ENCODE measurements at regions not wholly inside any gene's neighbourhood (a gene's known extent, or its start where the extent isn't known, plus 50 kb on each side); places are given as distances from the start of the nearest gene placed in this dataset.

- no peak for ATAC-seq
- no peaks in the 10 kb centered on the region for H3K4me1 Mint-ChIP-seq
- DNase-seq (ENCODE audit: low spot score in 2 of 2), result no peak
- no peaks in the 10 kb centered on the region for H3K9me3 Mint-ChIP-seq
- H3K27ac Mint-ChIP-seq, result no peak overlapping the region
- H3K4me3 Mint-ChIP-seq, result no peak overlapping the region
- peaks cover 5% of the 10 kb centered on the region for H3K36me3 Mint-ChIP-seq
Observed at GRCh38 chr11:69359735-69360480, 66.0 kb downstream of the MYEOV start.

- DNase-seq (ENCODE audit: low spot score in 2 of 2) (no peak), ATAC-seq (no peak)
- H3K4me3 Mint-ChIP-seq, result no peak overlapping the region
- H3K9me3 Mint-ChIP-seq, result no peaks in the 10 kb centered on the region
- no peak overlapping the region for H3K27ac Mint-ChIP-seq
- no peaks in the 10 kb centered on the region for H3K4me1 Mint-ChIP-seq
- H3K36me3 Mint-ChIP-seq, result peaks cover 5% of the 10 kb centered on the region
Observed at GRCh38 chr11:69360606-69361005, 66.7 kb downstream of the MYEOV start.

- Mint-ChIP-seq H3K36me3 (peaks cover 5% of the 10 kb centered on the region), H3K4me1 (no peaks in the 10 kb centered on the region), H3K27ac (no peak overlapping the region), H3K9me3 (no peaks in the 10 kb centered on the region), H3K4me3 (no peak overlapping the region)
- DNase-seq (ENCODE audit: low spot score in 2 of 2) (no peak), ATAC-seq (no peak)
Observed at GRCh38 chr11:69361048-69361447, 67.1 kb downstream of the MYEOV start.

- Mint-ChIP-seq H3K36me3 (peaks cover 5% of the 10 kb centered on the region), H3K9me3 (no peaks in the 10 kb centered on the region), H3K4me3 (no peak overlapping the region), H3K27ac (no peak overlapping the region), H3K4me1 (no peaks in the 10 kb centered on the region)
- DNase-seq (ENCODE audit: low spot score in 2 of 2), result no peak
- ATAC-seq, result no peak
Observed at GRCh38 chr11:69361466-69361865, 67.5 kb downstream of the MYEOV start.

- peaks cover 5% of the 10 kb centered on the region for H3K36me3 Mint-ChIP-seq
- DNase-seq (ENCODE audit: low spot score in 2 of 2), result no peak
- H3K9me3 Mint-ChIP-seq, result no peaks in the 10 kb centered on the region
- no peak overlapping the region for H3K4me3 Mint-ChIP-seq
- ATAC-seq, result no peak
- H3K4me1 Mint-ChIP-seq, result no peaks in the 10 kb centered on the region
- H3K27ac Mint-ChIP-seq, result no peak overlapping the region
Observed at GRCh38 chr11:69362315-69362714, 68.4 kb downstream of the MYEOV start.

GRCh38 chr11:69364921-69365320, 71.0 kb downstream of the MYEOV start:
- Mint-ChIP-seq H3K9me3 (no peaks in the 10 kb centered on the region), H3K27ac (no peak overlapping the region), H3K36me3 (peaks cover 5% of the 10 kb centered on the region), H3K4me1 (no peaks in the 10 kb centered on the region), H3K4me3 (no peak overlapping the region)
- no peak for ATAC-seq
- DNase-seq (ENCODE audit: low spot score in 2 of 2), result no peak

- no peaks in the 10 kb centered on the region for H3K9me3 Mint-ChIP-seq
- no peak overlapping the region for H3K27ac Mint-ChIP-seq
- peaks cover 5% of the 10 kb centered on the region for H3K36me3 Mint-ChIP-seq
- ATAC-seq (no peak), DNase-seq (ENCODE audit: low spot score in 2 of 2) (no peak)
- H3K4me3 Mint-ChIP-seq, result no peak overlapping the region
- H3K4me1 Mint-ChIP-seq, result no peaks in the 10 kb centered on the region
Observed at GRCh38 chr11:69365558-69365957, 71.6 kb downstream of the MYEOV start.

GRCh38 chr11:69366591-69366990, 72.6 kb downstream of the MYEOV start:
- no peak overlapping the region for H3K27ac Mint-ChIP-seq
- peaks cover 5% of the 10 kb centered on the region for H3K36me3 Mint-ChIP-seq
- no peaks in the 10 kb centered on the region for H3K4me1 Mint-ChIP-seq
- DNase-seq (ENCODE audit: low spot score in 2 of 2), result no peak
- H3K4me3 Mint-ChIP-seq, result no peak overlapping the region
- no peaks in the 10 kb centered on the region for H3K9me3 Mint-ChIP-seq
- no peak for ATAC-seq

GRCh38 chr11:69367211-69367964, 73.4 kb downstream of the MYEOV start:
- no peaks in the 10 kb centered on the region for H3K4me1 Mint-ChIP-seq
- H3K27ac Mint-ChIP-seq, result no peak overlapping the region
- no peak overlapping the region for H3K4me3 Mint-ChIP-seq
- ATAC-seq (no peak), DNase-seq (ENCODE audit: low spot score in 2 of 2) (no peak)
- H3K36me3 Mint-ChIP-seq, result peaks cover 3% of the 10 kb centered on the region
- no peaks in the 10 kb centered on the region for H3K9me3 Mint-ChIP-seq

GRCh38 chr11:69368119-69368880, 74.3 kb downstream of the MYEOV start:
- DNase-seq (ENCODE audit: low spot score in 2 of 2) (no peak), ATAC-seq (no peak)
- Mint-ChIP-seq H3K9me3 (no peaks in the 10 kb centered on the region), H3K4me1 (no peaks in the 10 kb centered on the region), H3K27ac (no peak overlapping the region), H3K4me3 (no peak overlapping the region), H3K36me3 (no peaks in the 10 kb centered on the region)

GRCh38 chr11:69369210-69369825, 75.4 kb downstream of the MYEOV start:
- H3K36me3 Mint-ChIP-seq, result no peaks in the 10 kb centered on the region
- no peaks in the 10 kb centered on the region for H3K4me1 Mint-ChIP-seq
- H3K27ac Mint-ChIP-seq, result no peak overlapping the region
- DNase-seq (ENCODE audit: low spot score in 2 of 2) (no peak), ATAC-seq (no peak)
- H3K4me3 Mint-ChIP-seq, result no peak overlapping the region
- H3K9me3 Mint-ChIP-seq, result no peaks in the 10 kb centered on the region

- DNase-seq (ENCODE audit: low spot score in 2 of 2), result no peak
- no peak for ATAC-seq
- H3K4me1 Mint-ChIP-seq, result no peaks in the 10 kb centered on the region
- H3K9me3 Mint-ChIP-seq, result no peaks in the 10 kb centered on the region
- H3K27ac Mint-ChIP-seq, result no peak overlapping the region
- H3K36me3 Mint-ChIP-seq, result no peaks in the 10 kb centered on the region
- no peak overlapping the region for H3K4me3 Mint-ChIP-seq
Observed at GRCh38 chr11:69369945-69370344, 76.0 kb downstream of the MYEOV start.

- no peaks in the 10 kb centered on the region for H3K9me3 Mint-ChIP-seq
- H3K4me3 Mint-ChIP-seq, result no peak overlapping the region
- DNase-seq (ENCODE audit: low spot score in 2 of 2) (no peak), ATAC-seq (no peak)
- H3K36me3 Mint-ChIP-seq, result no peaks in the 10 kb centered on the region
- H3K4me1 Mint-ChIP-seq, result no peaks in the 10 kb centered on the region
- H3K27ac Mint-ChIP-seq, result no peak overlapping the region
Observed at GRCh38 chr11:69370984-69371709, 77.2 kb downstream of the MYEOV start.

GRCh38 chr11:69371731-69372588, 78.0 kb downstream of the MYEOV start:
- H3K27ac Mint-ChIP-seq, result no peak overlapping the region

More at GRCh38 chr11:69371731-69372588, 78.0 kb downstream of the MYEOV start:
- Mint-ChIP-seq H3K9me3 (no peaks in the 10 kb centered on the region), H3K4me3 (no peak overlapping the region), H3K36me3 (no peaks in the 10 kb centered on the region), H3K4me1 (no peaks in the 10 kb centered on the region)
- ATAC-seq (no peak), DNase-seq (ENCODE audit: low spot score in 2 of 2) (no peak)

All from stimulated activated effector memory CD8-positive, alpha-beta T cell treated with anti-CD3 and anti-CD28 coated beads, Interleukin-12 subunit alpha, Interleukin-12 subunit beta, amount 100 ng/mL, for 72 hours (primary cell).